ENCODE measurements at regions not wholly inside any gene's neighbourhood (a gene's known extent, or its start where the extent isn't known, plus 50 kb on each side); places are given as distances from the start of the nearest gene placed in this dataset.

- no peak overlapping the region for H3K4me3 ChIP-seq
- H3K27me3 ChIP-seq, result no peaks in the 10 kb centered on the region
- H3K27ac ChIP-seq, result no peak overlapping the region
- H3K36me3 ChIP-seq, result no peaks in the 10 kb centered on the region
- intact Hi-C loops (cut with DNase I; ENCODE audit: low total_unique reads), result no loop called here
- H3K9me3 ChIP-seq, result no peaks in the 10 kb centered on the region
- no peak for TF ChIP-seq CTCF (IDR thresholded peaks at IDR 0.05)
- no peak for DNase-seq
- no peaks in the 10 kb centered on the region for H3K4me1 ChIP-seq
Observed at GRCh38 chr6:94260765-94261164, 841.4 kb upstream of the EPHA7 start.

- intact Hi-C loops (cut with DNase I; ENCODE audit: low total_unique reads), result no loop called here
- DNase-seq, result no peak
- TF ChIP-seq CTCF (IDR thresholded peaks at IDR 0.05), result no peak
- Histone ChIP-seq H3K27me3 (no peaks in the 10 kb centered on the region), H3K27ac (no peak overlapping the region), H3K9me3 (no peaks in the 10 kb centered on the region), H3K36me3 (no peaks in the 10 kb centered on the region), H3K4me3 (no peak overlapping the region), H3K4me1 (no peaks in the 10 kb centered on the region)
Observed at GRCh38 chr6:94254689-94255088, 835.3 kb upstream of the EPHA7 start.

- no peak overlapping the region for H3K27ac ChIP-seq
- no peaks in the 10 kb centered on the region for H3K9me3 ChIP-seq
- no peaks in the 10 kb centered on the region for H3K36me3 ChIP-seq
- no peak for DNase-seq
- intact Hi-C loops (cut with DNase I; ENCODE audit: low total_unique reads), result no loop called here
- no peaks in the 10 kb centered on the region for H3K4me1 ChIP-seq
- H3K27me3 ChIP-seq, result no peaks in the 10 kb centered on the region
- no peak for TF ChIP-seq CTCF (IDR thresholded peaks at IDR 0.05)
- H3K4me3 ChIP-seq, result no peak overlapping the region
Observed at GRCh38 chr6:94251878-94252277, 832.5 kb upstream of the EPHA7 start.

GRCh38 chr6:94245395-94245794 is 826.0 kb upstream of the EPHA7 start:
- H3K27ac ChIP-seq, result no peak overlapping the region
- no peaks in the 10 kb centered on the region for H3K4me1 ChIP-seq
- TF ChIP-seq CTCF (IDR thresholded peaks at IDR 0.05), result no peak
- DNase-seq, result no peak
- H3K36me3 ChIP-seq, result no peaks in the 10 kb centered on the region
- no peaks in the 10 kb centered on the region for H3K27me3 ChIP-seq
- H3K4me3 ChIP-seq, result no peak overlapping the region
- no peaks in the 10 kb centered on the region for H3K9me3 ChIP-seq
- intact Hi-C loops (cut with DNase I; ENCODE audit: low total_unique reads), result no loop called here

- Histone ChIP-seq H3K36me3 (no peaks in the 10 kb centered on the region), H3K4me1 (no peaks in the 10 kb centered on the region), H3K27me3 (no peaks in the 10 kb centered on the region), H3K9me3 (no peaks in the 10 kb centered on the region), H3K27ac (no peak overlapping the region), H3K4me3 (no peak overlapping the region)
- no peak for DNase-seq
- no peak for TF ChIP-seq CTCF (IDR thresholded peaks at IDR 0.05)
- intact Hi-C loops (cut with DNase I; ENCODE audit: low total_unique reads), result no loop called here
Observed at GRCh38 chr6:94238868-94239267, 819.5 kb upstream of the EPHA7 start.

- Histone ChIP-seq H3K4me3 (no peak overlapping the region), H3K27ac (no peak overlapping the region), H3K27me3 (no peaks in the 10 kb centered on the region), H3K36me3 (no peaks in the 10 kb centered on the region), H3K4me1 (no peaks in the 10 kb centered on the region), H3K9me3 (no peaks in the 10 kb centered on the region)
- no peak for DNase-seq
- TF ChIP-seq CTCF (IDR thresholded peaks at IDR 0.05), result no peak
- intact Hi-C loops (cut with DNase I; ENCODE audit: low total_unique reads), result no loop called here
Observed at GRCh38 chr6:94227741-94228140, 808.4 kb upstream of the EPHA7 start.
